Activated naive CD8-positive, alpha-beta T cell treated with anti-CD3 and anti-CD28 coated beads, Interleukin-2, amount 50 U/mL, for 16 hours (primary cell): ENCODE measurements at regions not wholly inside any gene's neighbourhood (a gene's known extent, or its start where the extent isn't known, plus 50 kb on each side); places are given as distances from the start of the nearest gene placed in this dataset.

Experiments used
- DNase-seq: peaks from one replicate; pipeline ENCODE4 v3.0.0-alpha.2; 2020; ENCODE audit warnings: low read depth, low spot score

DNA sequence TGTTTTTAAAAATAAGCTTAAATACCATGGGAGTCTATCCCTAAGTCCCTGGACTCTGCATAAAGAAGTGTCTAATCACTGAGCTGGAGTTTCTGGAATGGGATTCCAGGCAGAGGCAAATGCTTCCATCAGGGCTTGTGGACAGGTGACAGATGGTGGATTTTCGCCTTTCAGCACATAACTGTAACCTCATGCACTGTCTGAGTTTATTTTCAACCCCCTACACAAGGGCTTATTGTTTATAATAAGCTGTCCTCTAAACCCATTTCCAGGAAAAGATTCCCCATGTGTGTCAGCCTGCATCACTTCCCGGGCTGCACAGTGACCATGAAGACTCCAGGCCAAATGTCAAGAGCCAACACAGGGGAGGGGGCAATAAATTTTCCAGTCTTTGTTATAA is 264.0 kb downstream of the PIK3R1 start:
- DNase-seq, result no peak

DNA sequence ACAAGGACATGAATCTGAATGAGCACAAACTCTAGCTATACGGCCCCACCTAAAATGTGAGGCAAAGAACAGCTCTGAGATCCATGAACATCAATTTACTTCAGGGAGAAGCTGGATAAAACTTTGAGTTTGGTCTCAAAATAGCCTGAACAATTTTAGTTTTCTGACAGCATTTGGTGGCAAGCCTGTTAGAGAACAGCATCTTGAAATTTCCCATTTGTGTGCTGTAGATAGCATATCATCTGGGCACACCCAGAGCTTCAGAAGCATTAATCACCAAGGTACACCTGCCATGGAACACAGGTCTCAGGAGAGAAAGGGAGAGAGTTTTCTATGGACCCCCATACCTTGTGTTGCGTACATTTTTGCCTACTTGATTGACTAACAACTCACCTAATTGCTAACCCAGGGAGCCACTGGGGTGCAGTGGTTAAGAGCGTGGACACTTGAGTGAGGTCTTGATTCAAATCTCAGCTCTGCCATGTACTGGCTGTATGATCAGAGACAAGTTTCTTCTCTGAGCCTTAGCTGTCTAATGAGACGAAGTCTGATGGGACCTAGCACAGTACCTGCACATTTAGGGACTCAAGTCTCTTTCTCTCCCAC is 264.9 kb downstream of the PIK3R1 start:
- DNase-seq, result no peak

DNA sequence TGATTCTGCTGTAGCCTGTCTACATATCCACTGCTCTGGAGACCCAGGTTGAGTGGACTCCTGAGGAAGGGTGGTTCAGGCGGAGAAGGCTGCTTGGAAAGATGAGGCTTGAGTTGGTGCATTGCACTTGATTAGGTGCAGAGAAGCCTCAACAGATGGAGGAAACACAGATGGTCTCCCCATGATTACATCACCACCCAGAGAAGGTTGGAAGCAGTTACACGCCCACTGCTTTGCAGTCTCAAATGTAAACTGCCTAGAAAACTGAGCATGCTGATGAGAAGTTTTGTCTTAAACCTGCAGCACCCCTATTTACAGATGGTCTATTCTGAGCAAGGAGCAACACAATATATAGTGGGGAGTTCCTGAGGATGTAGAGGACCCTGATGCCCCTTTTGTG is 266.6 kb downstream of the PIK3R1 start:
- DNase-seq, result no peak

DNA sequence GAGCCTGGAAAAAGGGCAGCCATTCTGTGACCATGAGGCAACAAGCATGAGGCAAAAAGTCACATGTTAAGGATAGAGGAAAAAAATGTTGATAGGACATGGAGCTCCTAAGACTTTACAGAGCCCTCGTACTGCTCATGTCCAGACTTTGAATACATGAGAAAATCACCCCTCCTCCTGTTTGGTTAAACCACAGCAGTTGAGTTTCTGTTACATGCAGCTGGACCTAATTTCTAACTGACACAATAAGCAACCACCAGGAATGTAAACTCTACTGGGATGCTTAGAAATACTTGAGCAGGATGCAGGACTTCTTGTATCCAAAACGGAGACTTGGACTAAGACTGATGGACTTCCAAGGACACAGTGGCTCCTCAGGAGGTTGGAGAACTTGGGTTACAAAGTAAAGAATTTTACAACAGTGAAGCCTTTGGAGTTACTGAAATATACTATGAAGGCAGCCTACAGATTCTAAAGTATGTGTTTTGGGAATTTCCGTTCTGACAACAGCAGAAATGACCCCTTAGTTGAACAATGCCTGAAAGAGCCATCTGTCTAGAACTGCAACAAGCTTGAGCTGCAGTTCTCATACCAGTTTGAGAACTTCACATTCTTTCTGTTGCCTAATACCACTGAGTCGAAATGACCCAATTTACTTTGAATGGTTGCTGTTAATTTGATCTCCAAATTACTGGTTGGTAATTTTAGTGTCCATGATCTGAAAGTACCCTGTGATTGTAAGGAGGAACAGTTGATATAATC is 268.9 kb downstream of the PIK3R1 start:
- DNase-seq, result no peak

DNA sequence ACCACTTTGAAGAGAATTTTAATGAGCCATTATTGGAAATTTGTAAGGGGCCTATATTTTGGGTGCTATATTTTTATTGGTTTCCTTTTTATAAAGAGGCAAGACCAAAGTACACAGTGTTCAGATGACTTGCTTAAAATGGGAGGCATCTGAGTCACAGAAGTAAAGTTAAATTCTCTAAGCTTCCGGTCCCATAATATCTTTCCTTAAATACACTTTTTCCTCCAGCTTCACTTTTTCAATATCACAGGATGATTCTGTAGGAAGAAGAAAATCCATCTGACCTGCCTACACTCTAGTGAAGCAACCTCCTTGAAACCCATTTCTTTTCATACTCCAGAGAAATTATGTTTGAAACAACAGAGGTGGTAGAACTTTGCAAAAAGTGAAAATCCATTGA is 274.0 kb downstream of the PIK3R1 start:
- DNase-seq, result no peak

DNA sequence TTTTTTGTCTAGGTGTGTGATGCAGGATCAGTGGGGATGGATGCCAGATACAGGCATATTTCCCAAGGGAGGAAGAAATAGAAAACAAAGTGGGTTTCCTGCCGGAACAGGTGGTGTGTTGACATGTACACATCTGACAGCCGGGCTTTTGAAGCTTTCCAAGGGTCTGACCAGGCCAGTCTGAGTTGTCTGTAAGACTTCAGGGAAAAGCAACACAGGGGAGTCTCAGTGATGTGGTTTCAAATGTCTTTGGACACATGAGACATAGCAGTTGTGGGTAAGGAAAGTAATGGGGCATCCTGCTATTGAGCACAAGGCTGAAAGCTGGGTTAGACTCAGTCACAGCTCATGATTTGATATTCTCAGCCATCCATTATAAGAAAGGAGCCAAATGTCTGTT is 274.9 kb downstream of the PIK3R1 start:
- DNase-seq, result no peak

DNA sequence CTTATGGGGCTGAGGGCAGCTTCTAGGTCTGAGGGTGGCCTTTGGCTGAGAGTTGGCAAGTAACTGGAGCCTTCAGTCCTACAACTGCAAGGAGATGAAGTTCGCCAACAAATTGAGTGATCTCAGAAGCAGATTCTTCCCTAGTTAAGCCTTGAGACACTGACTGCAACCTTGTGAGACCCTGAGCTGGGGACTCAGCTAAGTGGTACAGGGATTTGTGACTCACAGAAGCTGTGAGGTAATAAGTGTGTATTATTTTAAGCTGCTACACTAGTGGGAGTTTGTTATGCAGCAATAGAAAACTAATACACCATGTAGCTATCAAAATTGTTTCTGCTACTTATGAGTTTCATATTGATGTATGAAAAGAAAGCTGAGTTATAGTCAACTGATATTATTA is 279.2 kb downstream of the PIK3R1 start:
- DNase-seq, result no peak

DNA sequence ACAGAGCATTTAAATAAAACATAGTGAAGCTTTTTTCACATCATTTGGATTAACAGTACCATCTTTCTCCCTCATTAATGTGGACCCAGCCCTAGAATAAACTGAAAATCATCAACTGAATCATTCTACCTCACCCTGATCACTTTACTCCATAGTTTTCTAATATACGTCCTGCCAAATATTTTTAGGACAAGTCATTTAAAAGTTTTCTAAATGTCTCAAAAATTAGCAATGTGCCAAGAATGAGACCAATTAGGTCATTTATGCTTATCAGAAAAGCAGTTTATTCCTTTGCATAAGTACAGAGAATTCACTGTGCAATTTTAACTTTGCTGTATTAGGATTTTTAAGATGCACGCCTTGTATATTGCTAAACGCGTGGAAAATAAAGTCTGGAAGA is 284.4 kb downstream of the PIK3R1 start:
- DNase-seq, result no peak

DNA sequence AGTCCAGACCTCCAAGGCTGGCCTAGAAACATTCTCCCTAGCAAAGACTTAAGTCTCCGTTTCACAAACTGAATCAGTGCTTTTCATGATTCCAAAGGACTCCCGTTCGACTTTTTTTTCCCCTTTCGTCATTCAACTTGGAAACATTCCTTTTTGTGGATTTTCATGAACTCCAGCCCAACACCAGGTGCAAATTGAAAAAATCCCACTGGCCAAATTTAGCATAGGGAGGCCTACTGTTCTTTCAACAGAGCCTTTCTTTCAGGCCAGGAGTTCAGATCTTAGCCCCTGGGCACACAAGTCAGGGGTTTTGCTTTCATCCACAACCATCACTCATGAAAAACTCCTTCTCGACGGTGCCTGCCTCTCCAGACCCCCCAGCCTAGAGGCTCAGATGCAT is 285.3 kb downstream of the PIK3R1 start:
- no peak for DNase-seq

DNA sequence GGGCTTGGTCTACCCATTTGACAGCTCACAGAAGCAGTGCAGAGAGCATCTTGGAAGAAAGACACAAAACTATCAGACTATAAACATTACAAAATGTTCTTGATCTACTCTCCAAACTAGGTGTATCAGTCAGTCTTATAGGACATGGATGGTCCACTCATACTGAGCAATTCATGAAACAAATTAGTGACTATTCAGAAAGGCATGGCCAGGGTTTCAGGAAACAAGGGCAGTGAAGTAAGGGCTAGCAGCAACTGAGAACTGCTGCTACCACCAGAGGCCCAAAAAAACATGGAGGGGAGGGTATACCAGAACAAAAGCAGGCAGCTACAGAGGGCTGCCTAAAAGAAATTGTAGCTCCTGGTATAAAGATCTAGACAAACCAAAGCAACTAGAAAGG is 287.0 kb downstream of the PIK3R1 start:
- no peak for DNase-seq

DNA sequence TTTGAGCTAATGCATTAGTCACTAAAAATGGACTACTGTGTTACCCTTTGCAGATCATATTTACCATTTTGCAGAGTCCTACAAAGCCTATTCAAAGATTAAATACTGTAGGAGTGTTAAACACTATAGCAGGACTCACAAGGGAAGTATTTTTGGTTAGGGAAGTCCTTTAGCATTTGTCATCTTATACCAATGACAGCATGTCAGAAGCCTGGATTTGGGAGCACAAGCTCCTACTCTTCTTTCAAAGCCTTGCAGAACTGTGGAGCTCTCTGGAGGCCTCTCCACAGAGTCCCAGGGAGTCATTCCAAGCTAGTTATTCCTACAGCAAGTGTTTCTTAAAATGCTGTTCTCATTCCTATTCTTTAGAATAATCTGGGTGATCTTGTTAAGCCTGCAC is 288.8 kb downstream of the PIK3R1 start:
- DNase-seq, result no peak

DNA sequence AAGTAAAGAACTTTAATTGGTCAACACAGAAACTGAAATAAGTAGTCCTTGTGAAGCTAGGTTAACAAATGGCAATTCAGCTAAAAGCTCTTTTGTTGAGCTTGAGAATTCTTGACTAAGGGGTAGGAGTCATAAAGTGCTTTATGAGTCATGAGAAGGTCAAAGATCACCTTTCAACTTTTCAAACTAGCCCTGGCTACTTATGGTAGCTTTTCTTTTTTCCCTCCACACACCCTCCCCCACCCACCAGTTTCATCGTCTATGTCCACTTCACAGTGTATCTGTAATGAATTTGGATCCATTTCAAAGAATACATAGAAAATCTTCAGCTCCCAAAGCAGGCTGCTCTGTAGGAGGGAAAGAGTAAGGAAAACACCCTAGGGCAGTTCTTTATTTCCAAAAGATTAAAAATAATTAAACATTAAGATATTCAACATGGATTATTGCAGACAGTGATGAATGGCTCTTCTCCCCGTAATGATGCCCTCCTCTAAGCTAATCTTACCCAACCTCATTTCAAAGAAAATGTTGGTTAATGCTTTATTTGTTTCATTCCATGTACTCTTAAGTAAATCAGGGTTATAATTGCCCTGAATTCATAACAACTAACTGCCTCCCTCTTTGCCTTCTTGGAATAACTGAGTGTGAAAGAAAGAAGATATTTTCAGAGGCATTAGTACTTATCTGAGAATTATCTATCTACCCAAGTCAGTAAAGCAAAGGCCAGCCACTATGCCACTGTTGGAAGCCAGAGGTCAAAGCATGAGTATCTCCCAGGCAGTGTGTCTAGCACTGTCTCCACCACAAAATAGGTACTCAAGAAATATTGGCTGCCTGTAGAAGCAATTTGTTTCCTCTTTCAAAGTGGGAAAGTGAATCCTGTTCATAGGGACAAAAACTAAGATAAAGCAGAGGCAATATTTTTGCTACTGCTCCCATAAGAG is 290.6 kb downstream of the PIK3R1 start:
- DNase-seq, result no peak

DNA sequence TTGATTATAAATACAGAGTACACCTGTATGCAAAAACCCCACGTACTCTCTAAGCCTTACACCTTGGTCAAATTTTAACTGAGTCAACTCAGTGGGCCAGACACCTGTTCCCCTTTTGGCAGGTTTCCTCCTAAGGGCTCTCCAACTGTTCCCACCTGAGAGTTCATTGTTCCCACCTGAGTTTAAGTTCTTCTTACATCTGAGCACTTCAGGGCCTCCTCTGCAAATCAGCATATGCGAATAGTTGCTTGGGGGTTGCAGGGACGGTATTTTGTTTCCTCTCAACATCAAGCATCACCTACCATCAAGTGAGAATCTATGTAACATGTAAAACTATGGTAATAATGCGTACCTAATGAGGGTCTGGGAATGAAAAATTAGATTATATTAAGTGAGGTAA is 300.0 kb downstream of the PIK3R1 start:
- DNase-seq, result no peak

DNA sequence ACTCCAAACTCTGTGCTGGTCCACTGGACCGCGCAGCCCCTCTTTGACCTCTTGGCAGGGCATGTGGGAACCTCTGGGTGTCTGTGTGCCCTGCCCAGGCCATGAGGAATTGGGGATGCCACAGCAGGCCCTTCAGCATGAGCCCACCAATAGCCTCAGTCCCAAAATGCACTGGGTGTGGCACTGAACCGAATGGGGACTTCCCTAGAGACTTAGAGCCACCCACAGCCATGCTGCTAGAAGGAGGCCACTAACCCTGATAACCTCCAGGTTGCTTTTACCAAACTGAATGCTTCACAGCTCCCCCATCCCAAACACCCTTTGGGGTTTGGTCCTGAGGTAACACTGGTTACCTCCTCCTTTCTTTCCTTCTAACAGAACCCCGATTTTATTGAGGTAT is 302.7 kb downstream of the PIK3R1 start:
- DNase-seq, result no peak

DNA sequence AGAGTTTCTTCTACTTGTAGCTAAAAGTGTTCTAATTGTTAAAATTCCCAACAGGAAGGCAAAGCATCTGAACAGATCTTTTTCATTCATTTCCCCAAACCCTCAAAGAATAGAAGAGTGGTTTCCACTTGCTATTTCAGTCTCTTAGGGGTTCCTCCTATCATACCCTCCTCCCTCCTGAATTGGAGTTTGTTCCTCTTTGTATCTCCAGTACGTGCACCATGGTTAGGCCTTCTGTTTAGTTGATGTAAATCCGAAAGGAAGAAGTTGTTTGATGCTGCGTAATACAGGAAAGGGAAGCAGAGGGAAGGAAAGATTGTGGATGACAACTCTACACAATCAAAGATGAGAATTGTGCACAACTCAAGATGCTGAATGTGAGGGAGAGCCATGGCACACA is 303.6 kb downstream of the PIK3R1 start:
- no peak for DNase-seq

DNA sequence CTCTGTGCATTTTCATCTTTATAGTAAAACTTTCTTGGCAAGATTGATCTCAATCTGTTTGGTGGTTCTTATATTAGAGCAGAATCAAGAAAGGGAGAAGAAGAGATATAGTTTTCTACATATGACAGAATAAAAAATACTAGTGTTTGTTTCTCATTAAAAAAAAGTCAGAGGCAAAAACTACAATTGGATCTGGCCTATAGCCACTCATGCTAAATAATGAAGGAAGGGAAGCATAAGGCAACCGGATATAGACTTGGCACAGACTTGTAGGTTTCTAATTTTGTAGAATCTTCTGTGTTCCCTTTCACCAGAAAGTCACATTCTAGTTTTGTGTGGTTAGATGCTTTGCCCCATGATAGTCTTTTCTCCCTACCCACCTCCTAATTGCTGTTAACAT is 306.2 kb downstream of the PIK3R1 start:
- no peak for DNase-seq

DNA sequence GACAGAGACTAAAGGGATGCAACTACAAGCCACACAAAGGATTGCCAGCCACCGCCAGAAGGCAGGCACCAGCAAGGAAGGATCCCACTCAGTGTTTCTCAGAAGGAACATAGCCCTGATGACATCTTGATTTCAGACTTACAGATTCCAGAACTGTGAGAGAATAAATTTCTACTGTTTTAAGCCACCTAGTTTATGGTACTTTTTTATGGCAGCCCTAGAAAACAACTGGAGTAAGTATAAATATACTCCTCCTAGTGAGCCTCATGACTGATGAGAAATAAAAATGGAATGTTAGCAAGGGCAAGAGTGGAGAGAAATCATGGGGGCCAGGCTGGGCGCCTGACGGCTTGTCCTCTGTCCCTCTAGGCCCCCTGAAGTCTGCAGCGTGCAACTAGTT is 307.3 kb downstream of the PIK3R1 start:
- no peak for DNase-seq

DNA sequence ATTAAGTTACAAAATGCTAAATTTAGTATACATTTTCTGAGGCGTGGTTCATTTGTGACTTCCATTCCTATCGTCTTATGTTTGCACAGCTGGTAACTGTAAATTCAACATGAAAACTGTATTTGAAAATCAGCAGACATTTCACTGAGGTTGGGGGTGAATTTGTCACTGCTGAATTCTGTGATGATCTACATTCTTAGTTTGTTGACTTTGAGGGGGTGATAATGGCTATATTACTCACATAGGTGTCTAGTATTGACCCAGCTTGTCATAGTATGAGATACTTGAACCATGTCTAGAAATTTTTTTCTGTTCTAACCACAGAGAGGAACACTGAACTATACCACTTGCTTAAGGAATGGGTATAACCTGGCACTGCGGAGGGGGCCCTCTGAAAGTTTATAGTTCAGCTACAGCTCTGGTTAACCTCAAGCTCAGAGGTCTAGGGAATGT is 313.3 kb downstream of the PIK3R1 start:
- DNase-seq, result no peak

DNA sequence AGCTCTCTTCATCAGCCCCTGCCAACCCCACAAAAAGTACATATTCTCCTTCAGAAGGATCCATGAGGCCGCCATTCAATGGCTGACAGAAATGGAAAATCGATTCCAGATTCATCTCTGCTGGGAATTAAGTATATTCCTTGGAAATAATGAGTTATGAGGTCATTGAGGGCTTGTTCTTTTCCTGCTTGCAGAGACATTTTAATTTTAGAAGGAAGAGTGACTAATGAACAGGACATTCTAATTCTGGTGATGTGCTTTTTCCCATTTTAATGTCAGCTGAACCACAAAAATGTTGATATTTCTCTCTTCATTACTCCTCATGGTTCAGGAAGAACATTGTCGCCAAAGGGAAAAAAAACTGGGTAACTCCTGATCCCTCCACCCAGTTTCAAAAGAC is 314.0 kb downstream of the PIK3R1 start:
- DNase-seq, result no peak

DNA sequence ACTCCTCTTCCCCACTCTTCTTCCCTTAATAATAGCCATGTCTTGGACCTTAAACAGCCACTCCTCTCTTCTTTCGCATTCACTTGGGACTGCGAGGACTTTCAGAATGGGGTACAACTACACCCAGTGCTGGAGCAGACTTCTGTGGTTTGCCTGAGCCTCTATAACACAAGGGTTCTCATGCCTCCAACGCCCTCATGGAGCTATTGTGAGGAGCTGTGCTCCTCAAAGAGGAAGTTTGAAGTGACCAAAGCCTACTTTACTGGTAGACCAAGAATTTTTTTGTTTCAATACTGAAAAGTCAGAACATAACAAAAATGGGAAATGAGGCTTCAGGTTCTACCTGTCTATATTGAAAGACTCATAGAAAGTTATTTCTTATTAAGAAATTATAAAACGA is 316.4 kb downstream of the PIK3R1 start:
- DNase-seq, result no peak

DNA sequence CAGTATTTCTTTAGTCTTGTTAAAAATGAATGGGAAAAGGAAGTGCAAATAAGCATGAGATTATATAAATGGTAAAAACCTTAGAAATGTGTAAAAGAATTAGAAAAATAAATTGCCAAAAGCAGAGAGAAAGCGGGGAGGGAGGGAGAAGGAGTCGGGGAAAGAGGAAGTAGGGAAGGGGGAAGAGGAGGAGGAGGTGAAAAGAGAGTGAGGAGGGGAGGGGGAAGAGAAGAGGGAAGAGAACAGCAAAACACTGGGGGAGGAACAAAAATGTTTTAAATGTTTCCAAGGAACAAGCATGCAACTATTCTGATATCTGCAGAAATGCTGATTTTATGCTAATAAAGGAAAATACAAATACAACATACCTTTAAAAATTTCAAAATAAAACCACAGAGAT is 317.5 kb downstream of the PIK3R1 start:
- DNase-seq, result no peak

DNA sequence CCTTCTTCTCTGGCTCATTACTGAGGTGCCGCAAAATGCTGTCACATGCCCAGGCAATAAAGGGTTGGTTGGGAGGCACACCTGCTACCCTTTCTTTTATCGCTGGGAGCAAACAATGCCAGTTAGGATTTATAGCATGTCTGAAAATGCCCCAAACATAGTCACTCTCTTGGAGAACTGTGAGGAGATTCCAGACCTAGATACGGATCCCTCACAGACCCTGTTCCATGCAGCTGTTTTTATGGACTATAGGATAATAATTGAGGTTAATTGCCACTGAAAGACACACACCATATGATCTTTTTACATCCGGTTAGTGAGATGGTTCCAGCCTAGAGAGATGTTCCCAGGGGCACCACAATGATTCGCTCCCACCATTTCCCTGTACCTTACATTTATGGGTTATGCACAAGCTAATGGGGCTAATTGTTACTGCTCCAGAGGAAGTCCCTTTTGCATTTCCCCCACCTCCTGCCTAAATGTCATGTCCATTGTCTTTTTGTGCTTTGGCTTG is 318.1 kb downstream of the PIK3R1 start:
- no peak for DNase-seq
